ENCODE measurements at regions not wholly inside any gene's neighbourhood (a gene's known extent, or its start where the extent isn't known, plus 50 kb on each side); places are given as distances from the start of the nearest gene placed in this dataset.

GRCh38 chrX:53813670-53814440, 127.3 kb upstream of the HUWE1 start:
- Histone ChIP-seq H2AFZ (no peak overlapping the region), H3K4me3 (no peak overlapping the region), H3K9me2 (replicated peaks; ENCODE audit: insufficient read depth) (no peaks in the 10 kb centered on the region), H3K36me3 (replicated peaks; ENCODE audit: insufficient read depth, low read depth) (no peaks in the 10 kb centered on the region), H3K27me3 (no peaks in the 10 kb centered on the region), H3K27ac (no peak overlapping the region), H3K79me2 (no peaks in the 10 kb centered on the region), H4K20me1 (ENCODE audit: insufficient read depth, poor library complexity, severe bottlenecking) (no peaks in the 10 kb centered on the region), H3K9me3 (ENCODE audit: low read depth) (no peaks in the 10 kb centered on the region), H3K4me2 (no peak overlapping the region), H3K4me1 (ENCODE audit: insufficient read depth) (no peaks in the 10 kb centered on the region)
- TF ChIP-seq EZH2phosphoT487 (IDR thresholded peaks at IDR 0.05; ENCODE audit: low read depth, severe bottlenecking, unreplicated experiment) (no peak), EZH2 (IDR thresholded peaks at IDR 0.05; ENCODE audit: borderline replicate concordance) (no peak)
- TF ChIP-seq, protein P1, sequence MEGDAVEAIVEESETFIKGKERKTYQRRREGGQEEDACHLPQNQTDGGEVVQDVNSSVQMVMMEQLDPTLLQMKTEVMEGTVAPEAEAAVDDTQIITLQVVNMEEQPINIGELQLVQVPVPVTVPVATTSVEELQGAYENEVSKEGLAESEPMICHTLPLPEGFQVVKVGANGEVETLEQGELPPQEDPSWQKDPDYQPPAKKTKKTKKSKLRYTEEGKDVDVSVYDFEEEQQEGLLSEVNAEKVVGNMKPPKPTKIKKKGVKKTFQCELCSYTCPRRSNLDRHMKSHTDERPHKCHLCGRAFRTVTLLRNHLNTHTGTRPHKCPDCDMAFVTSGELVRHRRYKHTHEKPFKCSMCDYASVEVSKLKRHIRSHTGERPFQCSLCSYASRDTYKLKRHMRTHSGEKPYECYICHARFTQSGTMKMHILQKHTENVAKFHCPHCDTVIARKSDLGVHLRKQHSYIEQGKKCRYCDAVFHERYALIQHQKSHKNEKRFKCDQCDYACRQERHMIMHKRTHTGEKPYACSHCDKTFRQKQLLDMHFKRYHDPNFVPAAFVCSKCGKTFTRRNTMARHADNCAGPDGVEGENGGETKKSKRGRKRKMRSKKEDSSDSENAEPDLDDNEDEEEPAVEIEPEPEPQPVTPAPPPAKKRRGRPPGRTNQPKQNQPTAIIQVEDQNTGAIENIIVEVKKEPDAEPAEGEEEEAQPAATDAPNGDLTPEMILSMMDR (IDR thresholded peaks at IDR 0.05; ENCODE audit: poor library complexity) = no peak
- DNase-seq (ENCODE audit: low spot score) = no peak
- 79% methylated on average over 15 of the region's 15 CpGs for WGBS (ENCODE audit: low lambda C conversion rate, missing lambda C conversion rate)

DNA sequence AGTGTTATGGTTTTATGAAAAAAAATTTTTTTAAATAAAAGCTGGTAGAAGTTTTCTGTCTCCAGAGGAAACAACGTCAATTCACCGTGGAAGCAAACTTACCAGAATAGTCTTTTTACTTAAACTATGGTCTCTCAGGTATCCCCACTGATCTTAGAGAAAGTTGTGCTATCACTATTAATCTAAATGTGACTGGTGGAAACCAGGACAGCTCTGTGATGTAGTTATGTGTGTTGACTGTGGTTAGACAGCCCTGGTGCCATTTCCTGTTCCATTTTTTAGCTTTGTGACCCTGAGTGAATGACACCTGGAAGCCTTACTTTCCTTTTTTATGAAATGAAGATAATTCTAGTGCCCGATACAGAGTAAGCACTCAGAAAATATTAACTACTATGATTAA, 111.8 kb upstream of the HUWE1 start:
- Histone ChIP-seq H3K9me2 (replicated peaks; ENCODE audit: insufficient read depth) (no peaks in the 10 kb centered on the region), H3K36me3 (replicated peaks; ENCODE audit: insufficient read depth, low read depth) (no peaks in the 10 kb centered on the region), H3K27me3 (no peaks in the 10 kb centered on the region), H2AFZ (no peak overlapping the region), H3K4me3 (no peak overlapping the region), H3K27ac (no peak overlapping the region), H3K79me2 (no peaks in the 10 kb centered on the region), H3K4me1 (ENCODE audit: insufficient read depth) (no peaks in the 10 kb centered on the region), H4K20me1 (ENCODE audit: insufficient read depth, poor library complexity, severe bottlenecking) (no peaks in the 10 kb centered on the region), H3K4me2 (no peak overlapping the region), H3K9me3 (ENCODE audit: low read depth) (peaks cover 5% of the 10 kb centered on the region)
- DNase-seq (ENCODE audit: low spot score) = no peak
- no peak for TF ChIP-seq EZH2 (IDR thresholded peaks at IDR 0.05; ENCODE audit: borderline replicate concordance)
- TF ChIP-seq, protein P1 (IDR thresholded peaks at IDR 0.05; ENCODE audit: poor library complexity) = no peak
- TF ChIP-seq EZH2phosphoT487 (IDR thresholded peaks at IDR 0.05; ENCODE audit: low read depth, severe bottlenecking, unreplicated experiment) = no peak
- WGBS (ENCODE audit: low lambda C conversion rate, missing lambda C conversion rate) = 92% methylated on average over 3 of the region's 3 CpGs

GRCh38 chrX:53795576-53795975, 109.1 kb upstream of the HUWE1 start:
- peaks cover under 1% of the 10 kb centered on the region for H3K9me3 ChIP-seq (ENCODE audit: low read depth)
- DNase-seq (ENCODE audit: low spot score) = no peak
- no peak for TF ChIP-seq EZH2 (IDR thresholded peaks at IDR 0.05; ENCODE audit: borderline replicate concordance)
- TF ChIP-seq EZH2phosphoT487 (IDR thresholded peaks at IDR 0.05; ENCODE audit: low read depth, severe bottlenecking, unreplicated experiment) = no peak
- H3K4me3 ChIP-seq = no peak overlapping the region
- no peaks in the 10 kb centered on the region for H3K79me2 ChIP-seq
- H3K4me1 ChIP-seq (ENCODE audit: insufficient read depth) = no peaks in the 10 kb centered on the region
- H3K4me2 ChIP-seq = no peak overlapping the region
- WGBS (ENCODE audit: low lambda C conversion rate, missing lambda C conversion rate) = 25% methylated on average over 2 of the region's 2 CpGs
- H4K20me1 ChIP-seq (ENCODE audit: insufficient read depth, poor library complexity, severe bottlenecking) = no peaks in the 10 kb centered on the region
- H3K36me3 ChIP-seq (replicated peaks; ENCODE audit: insufficient read depth, low read depth) = no peaks in the 10 kb centered on the region
- H3K27ac ChIP-seq = no peak overlapping the region
- no peaks in the 10 kb centered on the region for H3K9me2 ChIP-seq (replicated peaks; ENCODE audit: insufficient read depth)
- no peak overlapping the region for H2AFZ ChIP-seq
- no peaks in the 10 kb centered on the region for H3K27me3 ChIP-seq

- no peaks in the 10 kb centered on the region for H3K27me3 ChIP-seq
- 81% methylated on average over 2 of the region's 2 CpGs for WGBS (ENCODE audit: low lambda C conversion rate, missing lambda C conversion rate)
- H3K9me3 ChIP-seq (ENCODE audit: low read depth) = no peaks in the 10 kb centered on the region
- TF ChIP-seq EZH2 (IDR thresholded peaks at IDR 0.05; ENCODE audit: borderline replicate concordance) (no peak), EZH2phosphoT487 (IDR thresholded peaks at IDR 0.05; ENCODE audit: low read depth, severe bottlenecking, unreplicated experiment) (no peak)
- TF ChIP-seq, protein P1 (IDR thresholded peaks at IDR 0.05; ENCODE audit: poor library complexity) = no peak
- H3K27ac ChIP-seq = no peak overlapping the region
- H3K79me2 ChIP-seq = no peaks in the 10 kb centered on the region
- no peaks in the 10 kb centered on the region for H3K36me3 ChIP-seq (replicated peaks; ENCODE audit: insufficient read depth, low read depth)
- no peak for DNase-seq (ENCODE audit: low spot score)
- no peaks in the 10 kb centered on the region for H4K20me1 ChIP-seq (ENCODE audit: insufficient read depth, poor library complexity, severe bottlenecking)
- no peaks in the 10 kb centered on the region for H3K4me1 ChIP-seq (ENCODE audit: insufficient read depth)
- no peaks in the 10 kb centered on the region for H3K9me2 ChIP-seq (replicated peaks; ENCODE audit: insufficient read depth)
- H2AFZ ChIP-seq = no peak overlapping the region
- no peak overlapping the region for H3K4me2 ChIP-seq
- H3K4me3 ChIP-seq = no peak overlapping the region
Measured at GRCh38 chrX:53794181-53794580, 107.7 kb upstream of the HUWE1 start.
